ENCODE measurements at regions not wholly inside any gene's neighbourhood (a gene's known extent, or its start where the extent isn't known, plus 50 kb on each side); places are given as distances from the start of the nearest gene placed in this dataset.

GRCh38 chr13:78201411-78201810 lies 282.8 kb upstream of the EDNRB start:
- H3K9me3 Mint-ChIP-seq (ENCODE audit: unreplicated experiment): no peaks in the 10 kb centered on the region
- peaks cover 10% of the 10 kb centered on the region for H3K4me1 Mint-ChIP-seq (ENCODE audit: unreplicated experiment)
- no peak overlapping the region for H3K27ac Mint-ChIP-seq (ENCODE audit: unreplicated experiment)
- DNase-seq (ENCODE audit: low spot score): no peak
- no peak for TF ChIP-seq CTCF (IDR thresholded peaks at IDR 0.05; ENCODE audit: unreplicated experiment)
- H3K4me3 Mint-ChIP-seq (ENCODE audit: unreplicated experiment): no peak overlapping the region
- no peaks in the 10 kb centered on the region for H3K27me3 Mint-ChIP-seq (ENCODE audit: unreplicated experiment)
- H3K36me3 Mint-ChIP-seq (ENCODE audit: low read depth, unreplicated experiment): no peaks in the 10 kb centered on the region

GRCh38 chr13:78198821-78199220 lies 280.2 kb upstream of the EDNRB start:
- Mint-ChIP-seq H3K36me3 (ENCODE audit: low read depth, unreplicated experiment) (no peaks in the 10 kb centered on the region), H3K27ac (ENCODE audit: unreplicated experiment) (no peak overlapping the region), H3K4me1 (ENCODE audit: unreplicated experiment) (peaks cover 10% of the 10 kb centered on the region), H3K9me3 (ENCODE audit: unreplicated experiment) (no peaks in the 10 kb centered on the region), H3K27me3 (ENCODE audit: unreplicated experiment) (no peaks in the 10 kb centered on the region), H3K4me3 (ENCODE audit: unreplicated experiment) (no peak overlapping the region)
- DNase-seq (ENCODE audit: low spot score): no peak
- TF ChIP-seq CTCF (IDR thresholded peaks at IDR 0.05; ENCODE audit: unreplicated experiment): no peak

- H3K4me3 Mint-ChIP-seq (ENCODE audit: unreplicated experiment): no peak overlapping the region
- H3K9me3 Mint-ChIP-seq (ENCODE audit: unreplicated experiment): no peaks in the 10 kb centered on the region
- no peak for DNase-seq (ENCODE audit: low spot score)
Observed at GRCh38 chr13:78198419-78198818, 279.8 kb upstream of the EDNRB start.

GRCh38 chr13:78197231-78197630 lies 278.6 kb upstream of the EDNRB start:
- H3K9me3 Mint-ChIP-seq (ENCODE audit: unreplicated experiment): no peaks in the 10 kb centered on the region
- H3K27ac Mint-ChIP-seq (ENCODE audit: unreplicated experiment): no peak overlapping the region
- no peaks in the 10 kb centered on the region for H3K36me3 Mint-ChIP-seq (ENCODE audit: low read depth, unreplicated experiment)
- TF ChIP-seq CTCF (IDR thresholded peaks at IDR 0.05; ENCODE audit: unreplicated experiment): no peak
- peaks cover 5% of the 10 kb centered on the region for H3K4me1 Mint-ChIP-seq (ENCODE audit: unreplicated experiment)
- no peak overlapping the region for H3K4me3 Mint-ChIP-seq (ENCODE audit: unreplicated experiment)
- DNase-seq (ENCODE audit: low spot score): no peak
- H3K27me3 Mint-ChIP-seq (ENCODE audit: unreplicated experiment): no peaks in the 10 kb centered on the region

More at GRCh38 chr13:78198419-78198818, 279.8 kb upstream of the EDNRB start:
- TF ChIP-seq CTCF (IDR thresholded peaks at IDR 0.05; ENCODE audit: unreplicated experiment): no peak
- no peaks in the 10 kb centered on the region for H3K36me3 Mint-ChIP-seq (ENCODE audit: low read depth, unreplicated experiment)
- H3K27me3 Mint-ChIP-seq (ENCODE audit: unreplicated experiment): no peaks in the 10 kb centered on the region
- H3K27ac Mint-ChIP-seq (ENCODE audit: unreplicated experiment): no peak overlapping the region
- peaks cover 10% of the 10 kb centered on the region for H3K4me1 Mint-ChIP-seq (ENCODE audit: unreplicated experiment)

GRCh38 chr13:78194904-78195639 lies 276.4 kb upstream of the EDNRB start:
- no peak overlapping the region for H3K27ac Mint-ChIP-seq (ENCODE audit: unreplicated experiment)
- no peak for DNase-seq (ENCODE audit: low spot score)
- no peak for TF ChIP-seq CTCF (IDR thresholded peaks at IDR 0.05; ENCODE audit: unreplicated experiment)
- H3K27me3 Mint-ChIP-seq (ENCODE audit: unreplicated experiment): no peaks in the 10 kb centered on the region
- no peaks in the 10 kb centered on the region for H3K9me3 Mint-ChIP-seq (ENCODE audit: unreplicated experiment)
- no peaks in the 10 kb centered on the region for H3K4me1 Mint-ChIP-seq (ENCODE audit: unreplicated experiment)
- H3K36me3 Mint-ChIP-seq (ENCODE audit: low read depth, unreplicated experiment): no peaks in the 10 kb centered on the region
- H3K4me3 Mint-ChIP-seq (ENCODE audit: unreplicated experiment): no peak overlapping the region
